B cell (primary cell): ENCODE measurements at regions not wholly inside any gene's neighbourhood (a gene's known extent, or its start where the extent isn't known, plus 50 kb on each side); places are given as distances from the start of the nearest gene placed in this dataset.

Experiments
- CTCF ChIP-seq: fragments of 200-600 bp; IDR thresholded peaks from one replicate; pipeline ENCODE4 v1.8.0; 2022; ENCODE audit warnings: antibody characterized with exemption, mild to moderate bottlenecking
- EZH2 ChIP-seq: IDR thresholded peaks from 2 replicates; pipeline ENCODE4 v1.6.1; 2012; ENCODE audit warnings: borderline replicate concordance, low read depth, mild to moderate bottlenecking, moderate library complexity, low read length; ENCODE audit not compliant: insufficient read depth, poor library complexity, severe bottlenecking

GRCh38 chr2:104078431-104079157 lies 775.3 kb upstream of the POU3F3 start:
- TF ChIP-seq CTCF (no peak), EZH2 (no peak)
